GM18907 (cell line): ENCODE measurements at regions not wholly inside any gene's neighbourhood (a gene's known extent, or its start where the extent isn't known, plus 50 kb on each side); places are given as distances from the start of the nearest gene placed in this dataset.

Source experiments
- ATAC-seq: cut with Tn5 transposase; IDR thresholded peaks from one replicate; pipeline ENCODE4 v1.9.1; 2021; ENCODE audit warnings: mild to moderate bottlenecking, moderate library complexity; ENCODE audit not compliant: unreplicated experiment

- no peak for ATAC-seq
Measured at GRCh38 chr4:56286763-56287162, 100.5 kb downstream of the AASDH start.

GRCh38 chr4:56283375-56283774 is 103.9 kb downstream of the AASDH start:
- ATAC-seq, result no peak

GRCh38 chr4:56282004-56282403 is 105.3 kb downstream of the AASDH start:
- no peak for ATAC-seq

GRCh38 chr4:56276547-56276946 is 110.7 kb downstream of the AASDH start:
- no peak for ATAC-seq

GRCh38 chr4:56273391-56273790 is 113.9 kb downstream of the AASDH start:
- ATAC-seq, result no peak

GRCh38 chr4:56272927-56273326 is 114.4 kb downstream of the AASDH start:
- ATAC-seq, result no peak

GRCh38 chr4:56272003-56272402 is 115.3 kb downstream of the AASDH start:
- no peak for ATAC-seq

GRCh38 chr4:56271131-56271530 is 116.2 kb downstream of the AASDH start:
- no peak for ATAC-seq

GRCh38 chr4:56267558-56267957 is 119.7 kb downstream of the AASDH start:
- ATAC-seq, result no peak

- no peak for ATAC-seq
Measured at GRCh38 chr4:56264873-56265272, 122.4 kb downstream of the AASDH start.

GRCh38 chr4:56261027-56261426 is 126.3 kb downstream of the AASDH start:
- ATAC-seq, result peak; percentile 61

GRCh38 chr4:56260320-56260719 is 127.0 kb downstream of the AASDH start:
- ATAC-seq, result no peak

GRCh38 chr4:56259655-56260054 is 127.6 kb downstream of the AASDH start:
- no peak for ATAC-seq

- no peak for ATAC-seq
Measured at GRCh38 chr4:56255820-56256219, 131.5 kb downstream of the AASDH start.

- ATAC-seq, result no peak
Measured at GRCh38 chr4:56253666-56254305, 133.5 kb downstream of the AASDH start.

- no peak for ATAC-seq
Measured at GRCh38 chr4:56252561-56253152, 134.6 kb downstream of the AASDH start.

GRCh38 chr4:56251556-56251955 is 135.7 kb downstream of the AASDH start:
- ATAC-seq, result no peak

- ATAC-seq, result no peak
Measured at GRCh38 chr4:56250776-56251175, 136.5 kb downstream of the AASDH start.

GRCh38 chr4:56247646-56248045 is 139.6 kb downstream of the AASDH start:
- no peak for ATAC-seq

GRCh38 chr4:56246233-56246610 is 141.1 kb downstream of the AASDH start:
- no peak for ATAC-seq

GRCh38 chr4:56245547-56246232 is 141.6 kb downstream of the AASDH start:
- ATAC-seq, result no peak

- ATAC-seq, result no peak
Measured at GRCh38 chr4:56244681-56245080, 142.6 kb downstream of the AASDH start.
